ENCODE measurements at regions not wholly inside any gene's neighbourhood (a gene's known extent, or its start where the extent isn't known, plus 50 kb on each side); places are given as distances from the start of the nearest gene placed in this dataset.
"Not testable (repeated sequence)": the region's sequence is repeated elsewhere in the genome, so short reads cannot be mapped to it uniquely, and the experiment has no call there.

DNA sequence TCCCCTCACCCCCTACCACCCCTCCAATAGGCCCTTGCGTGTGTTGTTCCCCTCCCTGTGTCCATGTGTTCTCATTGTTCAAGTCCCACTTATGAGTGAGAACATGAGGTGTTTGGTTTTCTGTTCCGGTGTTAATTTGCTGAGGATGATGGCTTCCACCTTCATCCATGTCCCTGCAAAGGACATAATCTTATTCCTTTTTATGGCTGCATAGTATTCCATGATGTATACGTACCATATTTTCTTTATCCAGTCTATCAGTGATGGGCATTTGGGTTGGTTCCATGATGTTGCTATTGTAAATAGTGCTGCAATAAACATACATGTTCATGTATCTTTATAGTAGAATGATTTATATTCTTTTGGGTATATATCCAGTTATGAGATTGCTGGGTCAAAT lies 523.6 kb upstream of the TBL1XR1 start:
- TF ChIP-seq, protein P1, sequence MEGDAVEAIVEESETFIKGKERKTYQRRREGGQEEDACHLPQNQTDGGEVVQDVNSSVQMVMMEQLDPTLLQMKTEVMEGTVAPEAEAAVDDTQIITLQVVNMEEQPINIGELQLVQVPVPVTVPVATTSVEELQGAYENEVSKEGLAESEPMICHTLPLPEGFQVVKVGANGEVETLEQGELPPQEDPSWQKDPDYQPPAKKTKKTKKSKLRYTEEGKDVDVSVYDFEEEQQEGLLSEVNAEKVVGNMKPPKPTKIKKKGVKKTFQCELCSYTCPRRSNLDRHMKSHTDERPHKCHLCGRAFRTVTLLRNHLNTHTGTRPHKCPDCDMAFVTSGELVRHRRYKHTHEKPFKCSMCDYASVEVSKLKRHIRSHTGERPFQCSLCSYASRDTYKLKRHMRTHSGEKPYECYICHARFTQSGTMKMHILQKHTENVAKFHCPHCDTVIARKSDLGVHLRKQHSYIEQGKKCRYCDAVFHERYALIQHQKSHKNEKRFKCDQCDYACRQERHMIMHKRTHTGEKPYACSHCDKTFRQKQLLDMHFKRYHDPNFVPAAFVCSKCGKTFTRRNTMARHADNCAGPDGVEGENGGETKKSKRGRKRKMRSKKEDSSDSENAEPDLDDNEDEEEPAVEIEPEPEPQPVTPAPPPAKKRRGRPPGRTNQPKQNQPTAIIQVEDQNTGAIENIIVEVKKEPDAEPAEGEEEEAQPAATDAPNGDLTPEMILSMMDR (conservative IDR thresholded peaks at IDR 0.05; ENCODE audit: low read depth, low read length): not testable (repeated sequence)
- TF ChIP-seq EZH2 (IDR thresholded peaks at IDR 0.05; ENCODE audit: borderline replicate concordance, low read depth, low read length, poor library complexity, severe bottlenecking): not testable (repeated sequence)

Data from A673 (cell line).